ENCODE measurements at regions not wholly inside any gene's neighbourhood (a gene's known extent, or its start where the extent isn't known, plus 50 kb on each side); places are given as distances from the start of the nearest gene placed in this dataset.
"Not testable (repeated sequence)": the region's sequence is repeated elsewhere in the genome, so short reads cannot be mapped to it uniquely, and the experiment has no call there.

- no peak for DNase-seq
- Histone ChIP-seq H3K4me3 (ENCODE audit: insufficient read depth, low read depth, low read length) (no peak overlapping the region), H3K27me3 (ENCODE audit: control insufficient read depth, insufficient read depth, low read length) (peaks cover 3% of the 10 kb centered on the region; the same call in 1 of the 2 replicates), H3K36me3 (replicated peaks; ENCODE audit: control insufficient read depth, insufficient read depth, low read length) (no peaks in the 10 kb centered on the region)
Observed at GRCh38 chr2:138066139-138066806, 102.0 kb downstream of the HNMT start.

GRCh38 chr2:138066841-138067240, 102.6 kb downstream of the HNMT start:
- H3K4me3 ChIP-seq (ENCODE audit: insufficient read depth, low read depth, low read length) = no peak overlapping the region
- H3K27me3 ChIP-seq (ENCODE audit: control insufficient read depth, insufficient read depth, low read length) = peaks cover 3% of the 10 kb centered on the region; the same call in 1 of the 2 replicates
- no peaks in the 10 kb centered on the region for H3K36me3 ChIP-seq (replicated peaks; ENCODE audit: control insufficient read depth, insufficient read depth, low read length)
- DNase-seq = no peak

DNA sequence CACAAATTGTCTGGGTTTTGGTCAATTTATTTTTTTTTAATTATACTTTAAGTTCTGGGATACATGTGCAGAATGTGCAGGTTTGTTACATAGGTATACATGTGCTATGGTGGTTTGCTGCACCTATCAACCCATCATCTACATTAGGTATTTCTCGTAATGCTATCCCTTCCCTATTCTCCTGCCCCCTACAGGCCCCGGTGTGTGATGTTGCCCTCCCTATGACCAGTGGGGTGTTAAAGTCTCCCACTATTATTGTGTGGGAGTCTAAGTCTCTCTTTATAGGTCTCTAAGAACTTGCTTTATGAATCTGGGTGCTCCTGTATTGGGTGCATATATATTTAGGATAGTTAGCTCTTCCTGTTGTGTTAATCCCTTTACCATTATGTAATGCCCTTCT, 104.4 kb downstream of the HNMT start:
- H3K4me3 ChIP-seq (ENCODE audit: insufficient read depth, low read depth, low read length); H3K36me3 ChIP-seq (replicated peaks; ENCODE audit: control insufficient read depth, insufficient read depth, low read length); DNase-seq; H3K27me3 ChIP-seq (ENCODE audit: control insufficient read depth, insufficient read depth, low read length): not testable (repeated sequence)

DNA sequence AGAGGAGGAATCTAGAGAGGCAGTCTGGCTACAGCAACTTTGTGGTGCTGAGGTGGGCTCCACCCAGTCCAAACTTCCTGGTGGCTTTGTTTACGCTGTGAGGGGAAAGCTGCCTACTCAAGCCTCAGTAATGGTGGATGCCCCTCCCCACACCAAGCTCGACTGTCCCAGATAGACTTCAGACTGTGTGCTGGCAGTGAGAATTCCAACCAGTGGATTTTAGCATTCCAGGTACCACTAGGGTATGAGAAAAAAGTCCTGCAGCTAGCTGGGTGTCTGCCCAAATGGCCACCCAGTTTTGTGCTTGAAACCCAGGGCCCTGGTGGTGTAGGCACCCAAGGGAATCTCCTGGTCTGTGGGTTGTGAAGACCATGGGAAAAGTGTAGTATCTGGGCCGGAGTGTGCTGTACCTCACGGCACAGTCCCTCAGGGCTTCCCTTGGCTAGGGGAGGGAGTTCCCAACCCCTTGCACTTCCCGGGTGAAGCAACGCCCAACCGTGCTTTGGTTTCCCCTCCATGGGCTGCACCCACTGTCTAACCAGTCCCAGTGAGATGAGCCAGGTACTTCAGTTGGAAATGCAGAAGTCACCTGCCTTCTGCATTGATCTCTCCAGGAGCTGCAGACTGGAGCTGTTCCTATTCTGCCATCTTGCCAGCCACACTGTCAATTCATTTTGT, 106.9 kb downstream of the HNMT start:
- not testable (repeated sequence) for H3K36me3 ChIP-seq (replicated peaks; ENCODE audit: control insufficient read depth, insufficient read depth, low read length); H3K27me3 ChIP-seq (ENCODE audit: control insufficient read depth, insufficient read depth, low read length); DNase-seq; H3K4me3 ChIP-seq (ENCODE audit: insufficient read depth, low read depth, low read length)

GRCh38 chr2:138071720-138072719, 107.7 kb downstream of the HNMT start:
- no peak for DNase-seq
- no peak overlapping the region for H3K4me3 ChIP-seq (ENCODE audit: insufficient read depth, low read depth, low read length)
- peaks cover 3% of the 10 kb centered on the region; the same call in 1 of the 2 replicates for H3K27me3 ChIP-seq (ENCODE audit: control insufficient read depth, insufficient read depth, low read length)
- H3K36me3 ChIP-seq (replicated peaks; ENCODE audit: control insufficient read depth, insufficient read depth, low read length) = no peaks in the 10 kb centered on the region

GRCh38 chr2:138078153-138078552, 113.9 kb downstream of the HNMT start:
- Histone ChIP-seq H3K4me3 (ENCODE audit: insufficient read depth, low read depth, low read length) (no peak overlapping the region), H3K36me3 (replicated peaks; ENCODE audit: control insufficient read depth, insufficient read depth, low read length) (no peaks in the 10 kb centered on the region), H3K27me3 (ENCODE audit: control insufficient read depth, insufficient read depth, low read length) (no peaks in the 10 kb centered on the region)
- DNase-seq = no peak

- Histone ChIP-seq H3K27me3 (ENCODE audit: control insufficient read depth, insufficient read depth, low read length) (no peaks in the 10 kb centered on the region), H3K36me3 (replicated peaks; ENCODE audit: control insufficient read depth, insufficient read depth, low read length) (no peaks in the 10 kb centered on the region), H3K4me3 (ENCODE audit: insufficient read depth, low read depth, low read length) (no peak overlapping the region)
- no peak for DNase-seq
Observed at GRCh38 chr2:138079976-138080375, 115.7 kb downstream of the HNMT start.

GRCh38 chr2:138081225-138082073, 117.2 kb downstream of the HNMT start:
- H3K36me3 ChIP-seq (replicated peaks; ENCODE audit: control insufficient read depth, insufficient read depth, low read length) = no peaks in the 10 kb centered on the region
- DNase-seq = no peak
- no peaks in the 10 kb centered on the region for H3K27me3 ChIP-seq (ENCODE audit: control insufficient read depth, insufficient read depth, low read length)
- H3K4me3 ChIP-seq (ENCODE audit: insufficient read depth, low read depth, low read length) = no peak overlapping the region

DNA sequence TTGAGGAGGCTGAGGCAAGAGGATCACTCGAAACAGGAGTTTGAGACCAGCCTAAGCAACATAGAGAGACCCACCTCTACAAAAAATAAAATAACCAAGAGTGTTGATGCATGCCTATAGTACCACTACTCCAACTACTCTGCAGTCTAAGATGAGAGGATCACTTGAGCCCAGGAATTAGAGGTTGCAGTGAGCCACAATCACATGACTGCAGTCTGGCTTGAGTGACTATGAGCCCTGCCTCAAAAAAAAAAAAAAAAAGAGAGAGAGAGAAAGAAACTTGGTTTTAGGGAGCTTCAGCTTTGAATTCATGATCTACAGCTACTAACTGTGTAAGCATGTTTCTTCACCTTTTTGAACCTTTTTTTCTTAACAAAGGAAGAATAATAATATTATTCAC, 119.9 kb downstream of the HNMT start:
- Histone ChIP-seq H3K4me3 (ENCODE audit: insufficient read depth, low read depth, low read length) (no peak overlapping the region), H3K36me3 (replicated peaks; ENCODE audit: control insufficient read depth, insufficient read depth, low read length) (no peaks in the 10 kb centered on the region), H3K27me3 (ENCODE audit: control insufficient read depth, insufficient read depth, low read length) (no peaks in the 10 kb centered on the region)
- DNase-seq = no peak

DNA sequence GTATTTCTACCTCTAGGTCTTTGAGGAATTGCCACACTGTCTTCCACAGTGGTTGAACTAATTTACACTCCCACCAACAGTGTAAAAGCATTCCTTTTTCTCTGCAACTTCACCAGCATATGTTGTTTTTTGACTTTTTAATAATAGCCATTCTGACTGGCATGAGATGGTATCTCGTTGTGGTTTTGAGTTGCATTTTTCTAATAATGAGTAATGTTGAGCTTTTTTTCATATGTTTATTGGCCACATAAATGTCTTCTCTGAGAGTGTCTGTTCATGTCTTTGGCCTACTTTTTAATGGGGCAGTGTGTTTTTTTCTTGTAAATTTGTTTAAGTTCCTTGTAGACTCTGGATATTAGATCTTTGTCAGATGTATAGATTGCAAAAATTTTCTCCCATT, 121.2 kb downstream of the HNMT start:
- not testable (repeated sequence) for DNase-seq

GRCh38 chr2:138086576-138086975, 122.3 kb downstream of the HNMT start:
- H3K27me3 ChIP-seq (ENCODE audit: control insufficient read depth, insufficient read depth, low read length) = no peaks in the 10 kb centered on the region
- DNase-seq = no peak
- H3K4me3 ChIP-seq (ENCODE audit: insufficient read depth, low read depth, low read length) = no peak overlapping the region
- H3K36me3 ChIP-seq (replicated peaks; ENCODE audit: control insufficient read depth, insufficient read depth, low read length) = no peaks in the 10 kb centered on the region

More for the DNA sequence above, 121.2 kb downstream of the HNMT start:
- not testable (repeated sequence) for H3K4me3 ChIP-seq (ENCODE audit: insufficient read depth, low read depth, low read length); H3K36me3 ChIP-seq (replicated peaks; ENCODE audit: control insufficient read depth, insufficient read depth, low read length); H3K27me3 ChIP-seq (ENCODE audit: control insufficient read depth, insufficient read depth, low read length)

GRCh38 chr2:138087751-138088593, 123.7 kb downstream of the HNMT start:
- Histone ChIP-seq H3K36me3 (replicated peaks; ENCODE audit: control insufficient read depth, insufficient read depth, low read length) (no peaks in the 10 kb centered on the region), H3K27me3 (ENCODE audit: control insufficient read depth, insufficient read depth, low read length) (no peaks in the 10 kb centered on the region)
- no peak for DNase-seq

DNA sequence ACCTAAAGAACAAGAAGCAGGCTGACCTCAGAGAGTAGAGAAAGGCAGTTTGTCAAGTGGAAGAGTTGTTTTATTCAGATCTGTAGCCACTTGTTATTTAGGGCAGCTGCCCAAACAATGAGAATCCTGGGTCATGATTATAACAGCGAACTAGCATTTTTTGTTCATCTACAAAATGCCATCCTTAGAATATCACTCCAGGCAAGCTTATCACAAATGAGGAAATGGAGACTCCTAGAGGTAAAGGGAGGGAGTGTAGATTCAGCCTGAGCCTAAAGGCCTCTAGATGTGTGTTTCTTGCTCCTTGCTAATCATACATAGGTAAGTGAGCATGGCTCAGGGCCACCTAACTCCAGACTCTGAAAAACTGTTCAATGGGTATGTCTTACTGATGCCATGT, 126.1 kb downstream of the HNMT start:
- Histone ChIP-seq H3K4me3 (ENCODE audit: insufficient read depth, low read depth, low read length) (no peak overlapping the region), H3K36me3 (replicated peaks; ENCODE audit: control insufficient read depth, insufficient read depth, low read length) (no peaks in the 10 kb centered on the region), H3K27me3 (ENCODE audit: control insufficient read depth, insufficient read depth, low read length) (no peaks in the 10 kb centered on the region)
- peak; percentile 34 for DNase-seq

More at GRCh38 chr2:138087751-138088593, 123.7 kb downstream of the HNMT start:
- no peak overlapping the region for H3K4me3 ChIP-seq (ENCODE audit: insufficient read depth, low read depth, low read length)

All from H7 (cell line).